ENCODE measurements at regions not wholly inside any gene's neighbourhood (a gene's known extent, or its start where the extent isn't known, plus 50 kb on each side); places are given as distances from the start of the nearest gene placed in this dataset.
"Not testable (repeated sequence)": the region's sequence is repeated elsewhere in the genome, so short reads cannot be mapped to it uniquely, and the experiment has no call there.

GRCh38 chr15:75784511-75785480 lies 58.5 kb upstream of the UBE2Q2 start:
- TF ChIP-seq CTCF (IDR thresholded peaks at IDR 0.05 in 2 of 3, conservative IDR thresholded peaks at IDR 0.05 in 1 of 3; ENCODE audit: borderline replicate concordance in 1 of 3, insufficient read depth in 1 of 3, low read depth in 2 of 3, low read length in 2 of 3); EZH2phosphoT487 (IDR thresholded peaks at IDR 0.05; ENCODE audit: borderline replicate concordance); ZFX (IDR thresholded peaks at IDR 0.05): not testable (repeated sequence)
